IMR-90 (cell line): ENCODE measurements at regions not wholly inside any gene's neighbourhood (a gene's known extent, or its start where the extent isn't known, plus 50 kb on each side); places are given as distances from the start of the nearest gene placed in this dataset.

ENCODE experiments used
- ATAC-seq: fragments of 200-7000 bp; cut with Tn5 transposase; 2 replicates; pipeline ENCODE4 v1.9.1; 2020; ENCODE audit warnings: low read depth, mild to moderate bottlenecking, moderate library complexity
- BruUV-seq: library from RNA; stranded (reverse); fragments of 400-500 nt; replicated peaks from 2 replicates; lab custom pipeline; 2021; lab: Mats Ljungman, UMichigan
- CTCF ChIA-PET: fragments of 300-600 bp; formaldehyde crosslinking; extraction: SDS; loops from one replicate; lab custom pipeline; 2021; ENCODE audit warnings: antibody characterized with exemption; lab: Yijun Ruan, JAX
- POLR2A ChIA-PET: fragments of 300-600 bp; sonication (Branson Sonifier 250); formaldehyde crosslinking; loops from one replicate; lab custom pipeline; 2022; ENCODE audit warnings: antibody characterized with exemption; ENCODE audit not compliant: unreplicated experiment; lab: Charles Lee
- DNase-seq: peaks from one replicate; pipeline ENCODE4 v3.0.0; 2013
- H2AFZ ChIP-seq: replicated peaks from 2 replicates; pipeline ENCODE3; 2013; ENCODE audit warnings: low read length, mild to moderate bottlenecking; ENCODE audit not compliant: poor library complexity
- H2AK5ac ChIP-seq: 2 replicates; pipeline ENCODE4 v1.6.1; 2013; ENCODE audit warnings: low read depth, low read length, inconsistent platforms
- H2AK9ac ChIP-seq: replicated peaks from 2 replicates; pipeline ENCODE3; 2013; ENCODE audit warnings: mild to moderate bottlenecking, low read depth, low read length, moderate library complexity; ENCODE audit not compliant: poor library complexity
- H2BK120ac ChIP-seq: 2 replicates; pipeline ENCODE4 v1.6.1; 2013; ENCODE audit warnings: low read depth, low read length, inconsistent platforms
- H2BK15ac ChIP-seq: 3 replicates; pipeline ENCODE4 v1.6.1; 2013; ENCODE audit warnings: low read depth, low read length, inconsistent platforms
- H2BK20ac ChIP-seq: 2 replicates; pipeline ENCODE4 v1.6.1; 2013; ENCODE audit warnings: low read depth, mild to moderate bottlenecking, inconsistent platforms, low read length, moderate library complexity
- H2BK5ac ChIP-seq: 2 replicates; pipeline ENCODE4 v1.6.1; 2013; ENCODE audit warnings: mild to moderate bottlenecking, low read depth, low read length, inconsistent platforms; ENCODE audit not compliant: poor library complexity, severe bottlenecking
- H3K14ac ChIP-seq: replicated peaks from 2 replicates; pipeline ENCODE4 v1.6.1; 2013; ENCODE audit warnings: low read depth, low read length, inconsistent platforms
- H3K18ac ChIP-seq: 2 replicates; pipeline ENCODE4 v1.6.1; 2013; ENCODE audit warnings: low read depth, low read length, control low read depth
- H3K23ac ChIP-seq: 2 replicates; pipeline ENCODE4 v1.6.1; 2013; ENCODE audit warnings: low read depth, low read length, inconsistent platforms
- H3K27ac ChIP-seq: 2 replicates; pipeline ENCODE4 v1.5.1; 2013; ENCODE audit warnings: mild to moderate bottlenecking, control low read depth, low read length; ENCODE audit not compliant: insufficient read depth
- H3K27me3 ChIP-seq: 2 replicates; pipeline ENCODE4 v1.6.1; 2013; ENCODE audit warnings: low read length; ENCODE audit not compliant: control insufficient read depth, insufficient read depth
- H3K36me3 ChIP-seq: 2 replicates; pipeline ENCODE4 v1.6.1; 2013; ENCODE audit warnings: low read length, mixed read lengths; ENCODE audit not compliant: control insufficient read depth, insufficient read depth
- H3K4ac ChIP-seq: 2 replicates; pipeline ENCODE4 v1.6.1; 2013; ENCODE audit warnings: low read depth, low read length, inconsistent platforms
- H3K4me1 ChIP-seq: 2 replicates; pipeline ENCODE4 v1.6.1; 2013; ENCODE audit warnings: low read length, mixed read lengths; ENCODE audit not compliant: control insufficient read depth, insufficient read depth
- H3K4me2 ChIP-seq: 2 replicates; pipeline ENCODE4 v1.6.1; 2013; ENCODE audit warnings: low read depth, mild to moderate bottlenecking, control low read depth, low read length, moderate library complexity
- H3K4me3 ChIP-seq: 2 replicates; pipeline ENCODE4 v1.5.1; 2013; ENCODE audit warnings: low read depth, mild to moderate bottlenecking, control low read depth, low read length, moderate library complexity; ENCODE audit not compliant: insufficient read depth
- H3K56ac ChIP-seq: 2 replicates; pipeline ENCODE4 v1.6.1; 2013; ENCODE audit warnings: low read length, inconsistent platforms; ENCODE audit not compliant: insufficient read depth; ENCODE audit errors: extremely low read depth
- H3K79me1 ChIP-seq, 2 experiments: 2 replicates each; pipeline ENCODE4 v1.6.1; 2013; ENCODE audit warnings: low read length in 2 of 2, inconsistent platforms in 1 of 2, low read depth in 1 of 2
- H3K9ac ChIP-seq: 2 replicates; pipeline ENCODE4 v1.6.1; 2013; ENCODE audit warnings: low read depth, low read length, control low read depth
- H3K9me1 ChIP-seq: 2 replicates; pipeline ENCODE4 v1.6.1; 2013; ENCODE audit warnings: low read length, inconsistent platforms; ENCODE audit not compliant: insufficient read depth
- H3K9me3 ChIP-seq: 2 replicates; pipeline ENCODE4 v1.6.1; 2013; ENCODE audit warnings: low read length; ENCODE audit not compliant: control insufficient read depth, insufficient read depth
- H4K20me1 ChIP-seq: 2 replicates; pipeline ENCODE4 v1.6.1; 2013; ENCODE audit warnings: low read length, inconsistent platforms; ENCODE audit not compliant: insufficient read depth
- H4K5ac ChIP-seq: 2 replicates; pipeline ENCODE4 v1.6.1; 2013; ENCODE audit warnings: mild to moderate bottlenecking, low read depth, low read length, control low read depth
- H4K8ac ChIP-seq, 2 experiments: 2 replicates each; pipeline ENCODE4 v1.6.1; 2013; ENCODE audit warnings: low read depth in 2 of 2, low read length in 2 of 2, control low read depth in 1 of 2, inconsistent platforms in 1 of 2
- H4K91ac ChIP-seq: 2 replicates; pipeline ENCODE4 v1.6.1; 2013; ENCODE audit warnings: low read depth, low read length, inconsistent platforms; ENCODE audit not compliant: insufficient read depth
- BHLHE40 ChIP-seq: fragments of 150-350 bp; IDR thresholded peaks from 2 replicates; pipeline ENCODE4 v1.6.1; 2016; ENCODE audit warnings: mild to moderate bottlenecking, low read depth, low read length
- CEBPB ChIP-seq: IDR thresholded peaks from 2 replicates; pipeline ENCODE4 v1.6.1; 2012; ENCODE audit warnings: low read depth, low read length, improper control_type of control experiment
- CHD1 ChIP-seq: IDR thresholded peaks from 2 replicates; pipeline ENCODE4 v1.6.1; 2012; ENCODE audit warnings: low read depth, low read length, improper control_type of control experiment
- FOS ChIP-seq: fragments of 150-350 bp; IDR thresholded peaks from 2 replicates; pipeline ENCODE4 v1.6.1; 2016; ENCODE audit warnings: low read depth, low read length
- MAZ ChIP-seq: IDR thresholded peaks from 2 replicates; pipeline ENCODE4 v1.6.1; 2012; ENCODE audit warnings: low read depth, mild to moderate bottlenecking, low read length, improper control_type of control experiment, moderate library complexity, borderline replicate concordance
- MXI1 ChIP-seq: IDR thresholded peaks from 2 replicates; pipeline ENCODE4 v1.6.1; 2012; ENCODE audit warnings: low read depth, mild to moderate bottlenecking, low read length, moderate library complexity, borderline replicate concordance
- NFE2L2 ChIP-seq: fragments of 150-350 bp; IDR thresholded peaks from 2 replicates; pipeline ENCODE4 v1.6.1; 2016; ENCODE audit warnings: low read depth, mild to moderate bottlenecking, low read length
- POLR2A ChIP-seq: IDR thresholded peaks from 2 replicates; pipeline ENCODE4 v1.6.1; 2012; ENCODE audit warnings: mild to moderate bottlenecking, low read depth, low read length
- RAD21 ChIP-seq: IDR thresholded peaks from 2 replicates; pipeline ENCODE4 v1.6.1; 2012; ENCODE audit warnings: low read length, improper control_type of control experiment
- RCOR1 ChIP-seq: IDR thresholded peaks from 2 replicates; pipeline ENCODE4 v1.6.1; 2012; ENCODE audit warnings: mild to moderate bottlenecking, low read length, improper control_type of control experiment; ENCODE audit not compliant: insufficient replicate concordance
- RFX5 ChIP-seq: IDR thresholded peaks from 2 replicates; pipeline ENCODE4 v1.8.0; 2012; ENCODE audit warnings: low read depth, mild to moderate bottlenecking, low read length, moderate library complexity
- SMC3 ChIP-seq: fragments of 150-350 bp; IDR thresholded peaks from 2 replicates; pipeline ENCODE4 v1.6.1; 2016; ENCODE audit warnings: low read depth, mild to moderate bottlenecking, antibody characterized with exemption, low read length, moderate library complexity
- USF2 ChIP-seq: fragments of 150-350 bp; IDR thresholded peaks from 2 replicates; pipeline ENCODE4 v1.6.1; 2017; ENCODE audit warnings: mild to moderate bottlenecking, antibody characterized with exemption, low read length, low read depth
- WGBS, 2 experiments: methylation state at CpG; one replicate each; pipeline versions ENCODE4 v1.1.5 to v1.1.7; 2013; ENCODE audit warnings: missing lambda C conversion rate in 2 of 2; ENCODE audit not compliant: insufficient read length in 1 of 2; ENCODE audit errors: extremely low coverage in 2 of 2; 5-methylcytosine and 5-hydroxymethylcytosine counted together
- dilution Hi-C: fragments of 300-500 bp; cut with HindIII; formaldehyde crosslinking; loops from one replicate; pipeline ENCODE4 v1.14.3; 2018; ENCODE audit warnings: low sequenced_read_pairs; ENCODE audit not compliant: unreplicated experiment
- in situ Hi-C: fragments of 300-500 bp; cut with MboI; formaldehyde crosslinking; loops from 3 replicates; pipeline ENCODE4 v1.14.3; 2019; ENCODE audit warnings: low sequenced_read_pairs, inconsistent platforms, mixed read lengths
- intact Hi-C: fragments of 100-400 bp; cut with micrococcal nuclease; formaldehyde crosslinking; loops from 2 replicates; pipeline ENCODE4 v1.10.0; 2022
- TF ChIP-seq, protein P1 (sequence below): fragments of 150-350 bp; IDR thresholded peaks from 2 replicates; pipeline ENCODE4 v1.6.1; 2016; ENCODE audit warnings: low read depth, mild to moderate bottlenecking, low read length, moderate library complexity, borderline replicate concordance

GRCh38 chr18:42533616-42534015 is 578.6 kb downstream of the PIK3C3 start:
- Histone ChIP-seq H2BK15ac (no peak overlapping the region), H3K27ac (no peak overlapping the region), H2AK9ac (no peak overlapping the region), H4K8ac (no peak overlapping the region), H4K5ac (no peak overlapping the region), H3K4me1 (no peaks in the 10 kb centered on the region), H3K4me2 (no peak overlapping the region), H3K9ac (no peak overlapping the region), H3K56ac (no peak overlapping the region), H2BK20ac (no peak overlapping the region), H3K36me3 (no peaks in the 10 kb centered on the region), H3K18ac (no peak overlapping the region), H4K91ac (no peak overlapping the region), H2AK5ac (no peak overlapping the region), H3K27me3 (no peaks in the 10 kb centered on the region), H4K20me1 (no peaks in the 10 kb centered on the region), H3K4ac (no peak overlapping the region), H3K14ac (no peak overlapping the region), H3K9me1 (no peaks in the 10 kb centered on the region), H2BK5ac (no peak overlapping the region), H3K4me3 (no peak overlapping the region), H3K9me3 (peaks cover 5% of the 10 kb centered on the region), H2BK120ac (no peak overlapping the region), H2AFZ (no peak overlapping the region), H3K23ac (no peak overlapping the region), H3K79me1 (no peaks in the 10 kb centered on the region)
- in situ Hi-C loops (no loop called here), intact Hi-C loops (loop anchor here (5.0 kb wide), 1 partner anchor 929 kb away; no protein-coding TSS in a partner anchor), dilution Hi-C loops (no loop called here)
- WGBS, 2 experiments = no CpG with 5 or more reads among the region's 8 CpGs
- ATAC-seq (no peak), DNase-seq (no peak)
- CTCF ChIA-PET = no interaction called here
- POLR2A ChIA-PET = no interaction called here
- BruUV-seq = no TSS peak
- TF ChIP-seq CEBPB = no peak
- no peak for TF ChIP-seq RFX5
- TF ChIP-seq FOS = no peak
- TF ChIP-seq NFE2L2 = no peak
- no peak for TF ChIP-seq MXI1
- no peak for TF ChIP-seq POLR2A
- TF ChIP-seq, protein P1, sequence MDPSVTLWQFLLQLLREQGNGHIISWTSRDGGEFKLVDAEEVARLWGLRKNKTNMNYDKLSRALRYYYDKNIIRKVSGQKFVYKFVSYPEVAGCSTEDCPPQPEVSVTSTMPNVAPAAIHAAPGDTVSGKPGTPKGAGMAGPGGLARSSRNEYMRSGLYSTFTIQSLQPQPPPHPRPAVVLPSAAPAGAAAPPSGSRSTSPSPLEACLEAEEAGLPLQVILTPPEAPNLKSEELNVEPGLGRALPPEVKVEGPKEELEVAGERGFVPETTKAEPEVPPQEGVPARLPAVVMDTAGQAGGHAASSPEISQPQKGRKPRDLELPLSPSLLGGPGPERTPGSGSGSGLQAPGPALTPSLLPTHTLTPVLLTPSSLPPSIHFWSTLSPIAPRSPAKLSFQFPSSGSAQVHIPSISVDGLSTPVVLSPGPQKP = no peak
- TF ChIP-seq USF2 = no peak
- no peak for TF ChIP-seq SMC3
- TF ChIP-seq BHLHE40 = no peak
- no peak for TF ChIP-seq RAD21
- TF ChIP-seq CHD1 = no peak
- TF ChIP-seq MAZ = no peak
- no peak for TF ChIP-seq RCOR1
